H9 (cell line): ENCODE measurements at regions not wholly inside any gene's neighbourhood (a gene's known extent, or its start where the extent isn't known, plus 50 kb on each side); places are given as distances from the start of the nearest gene placed in this dataset.

Experiments
- DNase-seq: peaks from one replicate; pipeline ENCODE4 v3.0.0-alpha.2; 2017
- H2AFZ ChIP-seq: one replicate; pipeline ENCODE4 v1.6.1; 2013; ENCODE audit warnings: mild to moderate bottlenecking, low read length, control low read depth, moderate library complexity
- H2AK5ac ChIP-seq: 2 replicates; pipeline ENCODE4 v1.6.1; 2013; ENCODE audit warnings: low read length, control low read depth, mixed read lengths; ENCODE audit not compliant: insufficient read length
- H2BK120ac ChIP-seq: one replicate; pipeline ENCODE4 v1.6.1; 2013; ENCODE audit warnings: low read depth, mild to moderate bottlenecking, low read length, control low read depth, inconsistent platforms; ENCODE audit not compliant: poor library complexity, severe bottlenecking
- H2BK12ac ChIP-seq: 2 replicates; pipeline ENCODE4 v1.6.1; 2013; ENCODE audit warnings: low read length, control low read depth, mixed read lengths, low read depth; ENCODE audit not compliant: insufficient read length
- H2BK15ac ChIP-seq: 2 replicates; pipeline ENCODE4 v1.6.1; 2013; ENCODE audit warnings: low read depth, low read length, control low read depth
- H2BK20ac ChIP-seq: one replicate; pipeline ENCODE4 v1.6.1; 2013; ENCODE audit warnings: low read depth, mild to moderate bottlenecking, low read length, control low read depth, inconsistent platforms; ENCODE audit not compliant: poor library complexity, severe bottlenecking
- H2BK5ac ChIP-seq: 2 replicates; pipeline ENCODE4 v1.6.1; 2013; ENCODE audit warnings: low read length, control low read depth, mixed read lengths; ENCODE audit not compliant: insufficient read length
- H3K14ac ChIP-seq: 2 replicates; pipeline ENCODE4 v1.6.1; 2013; ENCODE audit warnings: low read length, control low read depth; ENCODE audit not compliant: insufficient read depth
- H3K18ac ChIP-seq: 2 replicates; pipeline ENCODE4 v1.6.1; 2013; ENCODE audit warnings: low read depth, mild to moderate bottlenecking, mixed read lengths, low read length, control low read depth; ENCODE audit not compliant: insufficient read length
- H3K23ac ChIP-seq: 2 replicates; pipeline ENCODE4 v1.6.1; 2013; ENCODE audit warnings: low read length, control low read depth, mixed read lengths, low read depth; ENCODE audit not compliant: insufficient read length
- H3K23me2 ChIP-seq: 2 replicates; pipeline ENCODE4 v1.6.1; 2013; ENCODE audit warnings: low read depth, mild to moderate bottlenecking, mixed read lengths, low read length, control low read depth; ENCODE audit not compliant: insufficient read length, poor library complexity, severe bottlenecking
- H3K27ac ChIP-seq: 2 replicates; pipeline ENCODE4 v1.5.1; 2013; ENCODE audit warnings: low read length, control low read depth, mixed read lengths, low read depth; ENCODE audit not compliant: insufficient read length
- H3K27me3 ChIP-seq: 2 replicates; pipeline ENCODE4 v1.6.1; 2013; ENCODE audit warnings: low read length, control low read depth, inconsistent platforms; ENCODE audit not compliant: insufficient read depth
- H3K4ac ChIP-seq: 2 replicates; pipeline ENCODE4 v1.6.1; 2013; ENCODE audit warnings: low read depth, mild to moderate bottlenecking, control low read depth, inconsistent platforms, low read length, moderate library complexity
- H3K4me1 ChIP-seq: 2 replicates; pipeline ENCODE4 v1.6.1; 2013; ENCODE audit warnings: low read length, control low read depth, inconsistent platforms; ENCODE audit not compliant: insufficient read depth
- H3K4me2 ChIP-seq: 2 replicates; pipeline ENCODE4 v1.6.1; 2013; ENCODE audit warnings: low read length, control low read depth, mixed read lengths; ENCODE audit not compliant: insufficient read length, insufficient read depth
- H3K56ac ChIP-seq: 2 replicates; pipeline ENCODE4 v1.6.1; 2013; ENCODE audit warnings: low read depth, mild to moderate bottlenecking, mixed read lengths, low read length, control low read depth; ENCODE audit not compliant: insufficient read length
- H3K79me1 ChIP-seq: 2 replicates; pipeline ENCODE4 v1.6.1; 2013; ENCODE audit warnings: low read depth, mild to moderate bottlenecking, moderate library complexity, low read length, control low read depth, inconsistent platforms; ENCODE audit not compliant: insufficient read depth, poor library complexity, severe bottlenecking
- H3K79me2 ChIP-seq: 2 replicates; pipeline ENCODE4 v1.6.1; 2013; ENCODE audit warnings: low read length, control low read depth, inconsistent platforms; ENCODE audit not compliant: insufficient read depth
- H3K9ac ChIP-seq: 2 replicates; pipeline ENCODE4 v1.6.1; 2013; ENCODE audit warnings: low read length, control low read depth, mixed read lengths; ENCODE audit not compliant: insufficient read length; ENCODE audit errors: extremely low read depth
- H3K9me3 ChIP-seq: one replicate; pipeline ENCODE4 v1.6.1; 2013; ENCODE audit warnings: low read depth, low read length, inconsistent platforms; ENCODE audit not compliant: control insufficient read depth
- H3T11ph ChIP-seq: one replicate; pipeline ENCODE4 v1.6.1; 2013; ENCODE audit warnings: mild to moderate bottlenecking, low read length, control low read depth, inconsistent platforms
- H4K20me1 ChIP-seq: one replicate; pipeline ENCODE4 v1.6.1; 2013; ENCODE audit not compliant: control insufficient read depth, insufficient read length, insufficient read depth
- H4K5ac ChIP-seq: 2 replicates; pipeline ENCODE4 v1.6.1; 2013; ENCODE audit warnings: low read depth, mild to moderate bottlenecking, mixed read lengths, low read length, control low read depth; ENCODE audit not compliant: insufficient read length
- H4K8ac ChIP-seq: replicated peaks from 2 replicates; pipeline ENCODE4 v1.6.1; 2013; ENCODE audit warnings: low read length, control low read depth, mixed read lengths, low read depth; ENCODE audit not compliant: insufficient read length
- H4K91ac ChIP-seq: 2 replicates; pipeline ENCODE4 v1.6.1; 2013; ENCODE audit warnings: low read depth, mild to moderate bottlenecking, moderate library complexity, mixed read lengths, low read length, control low read depth; ENCODE audit not compliant: insufficient read length
- H3K27ac Mint-ChIP-seq, 3 experiments: 2 replicates in 2 of 3; 3 replicates in 1 of 3; pipeline ENCODE4 v1.8.0; 2020 to 2021; ENCODE audit warnings: mixed read lengths in 3 of 3, mild to moderate bottlenecking in 1 of 3, moderate library complexity in 1 of 3
- H3K27me3 Mint-ChIP-seq: 2 replicates; pipeline ENCODE4 v1.8.0; 2021; ENCODE audit warnings: low read depth, mild to moderate bottlenecking, moderate library complexity, mixed read lengths
- H3K36me3 Mint-ChIP-seq, 3 experiments: 2 replicates in 2 of 3; 3 replicates in 1 of 3; pipeline ENCODE4 v1.8.0; 2020 to 2021; ENCODE audit warnings: low read depth in 3 of 3, mixed read lengths in 3 of 3; ENCODE audit not compliant: insufficient read depth in 1 of 3
- H3K4me1 Mint-ChIP-seq, 2 experiments: 2 replicates each; pipeline ENCODE4 v1.8.0; 2020; ENCODE audit warnings: mixed read lengths in 2 of 2
- H3K4me3 Mint-ChIP-seq, 2 experiments: 2 replicates in 1 of 2; 3 replicates in 1 of 2; pipeline ENCODE4 v1.8.0; 2020 to 2021; ENCODE audit warnings: mild to moderate bottlenecking in 2 of 2, mixed read lengths in 2 of 2, moderate library complexity in 1 of 2
- H3K9me3 Mint-ChIP-seq, 2 experiments: 2 replicates in 1 of 2; 3 replicates in 1 of 2; pipeline ENCODE4 v1.8.0; 2020; ENCODE audit warnings: mild to moderate bottlenecking in 2 of 2, mixed read lengths in 2 of 2, moderate library complexity in 1 of 2
- WGBS: extraction: QIAGEN DNeasy Blood & Tissue Kit; methylation state at CpG from one replicate; pipeline ENCODE4 v1.1.7; 2013; ENCODE audit warnings: missing lambda C conversion rate, low lambda C conversion rate, mixed read lengths; ENCODE audit not compliant: insufficient read length; ENCODE audit errors: extremely low coverage; 5-methylcytosine and 5-hydroxymethylcytosine counted together
- TF ChIP-seq, protein P1 (sequence below): fragments of 200-600 bp; sonication (generic); conservative IDR thresholded peaks from 3 replicates; pipeline ENCODE4 v1.8.0; 2021; ENCODE audit warnings: antibody characterized with exemption, mild to moderate bottlenecking

DNA sequence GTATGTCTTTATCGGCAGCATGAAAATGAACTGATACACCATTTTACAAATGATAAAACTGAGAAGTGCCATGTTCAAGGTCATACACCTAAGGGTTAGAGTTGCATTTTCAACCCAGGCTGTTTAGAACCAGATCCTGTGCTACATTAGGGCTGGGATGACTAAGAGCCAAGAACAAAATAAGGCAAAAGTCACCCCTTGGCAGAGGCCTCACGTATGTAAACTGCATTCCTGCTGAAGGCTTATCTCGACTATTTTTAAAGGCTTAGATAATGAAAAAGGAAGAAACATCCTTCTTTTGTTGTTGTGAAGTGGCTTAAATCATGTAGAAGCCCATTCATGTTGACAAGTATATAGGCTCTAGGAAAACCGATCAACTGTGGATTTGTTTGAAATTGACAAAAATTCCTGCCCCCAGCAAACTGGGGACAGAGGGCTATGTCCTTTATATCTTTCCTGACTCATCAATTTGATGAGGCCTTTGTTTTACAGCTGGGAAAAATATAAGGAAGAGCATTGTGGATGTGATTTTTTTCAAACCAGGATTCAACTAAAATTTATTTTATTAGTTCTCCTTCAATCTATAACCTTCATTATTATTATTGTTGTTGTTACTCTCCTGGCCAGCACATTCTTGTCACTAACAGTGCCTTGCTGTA, 196.5 kb downstream of the SNX18 start:
- no peak overlapping the region for H3K4me2 ChIP-seq
- H2AK5ac ChIP-seq: no peak overlapping the region
- no peak for DNase-seq
- H4K20me1 ChIP-seq: no peaks in the 10 kb centered on the region
- no peak overlapping the region for H3K27ac ChIP-seq
- H2BK15ac ChIP-seq: no peak overlapping the region
- Mint-ChIP-seq H3K27ac (no peak overlapping the region), H3K4me1 (peaks cover under 1 to 5% of the 10 kb centered on the region in 2 experiments), H3K4me3 (no peak overlapping the region), H3K27me3 (no peaks in the 10 kb centered on the region; the same call in 1 of the 2 replicates), H3K36me3 (peaks cover 0 to 3% (median 0%) of the 10 kb centered on the region in 3 experiments; a peak in 2 of 7 replicates), H3K9me3 (peaks cover 0 to 18% of the 10 kb centered on the region in 2 experiments; a peak in 3 of 5 replicates)
- H3K4me1 ChIP-seq: no peaks in the 10 kb centered on the region
- no peak overlapping the region for H2AFZ ChIP-seq
- no peak overlapping the region for H3T11ph ChIP-seq
- no peaks in the 10 kb centered on the region for H3K23me2 ChIP-seq
- no peak overlapping the region for H4K8ac ChIP-seq
- H3K14ac ChIP-seq: no peak overlapping the region
- no CpG with 5 or more reads among the region's 4 CpGs for WGBS
- H2BK12ac ChIP-seq: no peak overlapping the region
- no peak overlapping the region for H4K5ac ChIP-seq
- H2BK5ac ChIP-seq: no peak overlapping the region
- no peaks in the 10 kb centered on the region for H3K27me3 ChIP-seq
- TF ChIP-seq, protein P1, sequence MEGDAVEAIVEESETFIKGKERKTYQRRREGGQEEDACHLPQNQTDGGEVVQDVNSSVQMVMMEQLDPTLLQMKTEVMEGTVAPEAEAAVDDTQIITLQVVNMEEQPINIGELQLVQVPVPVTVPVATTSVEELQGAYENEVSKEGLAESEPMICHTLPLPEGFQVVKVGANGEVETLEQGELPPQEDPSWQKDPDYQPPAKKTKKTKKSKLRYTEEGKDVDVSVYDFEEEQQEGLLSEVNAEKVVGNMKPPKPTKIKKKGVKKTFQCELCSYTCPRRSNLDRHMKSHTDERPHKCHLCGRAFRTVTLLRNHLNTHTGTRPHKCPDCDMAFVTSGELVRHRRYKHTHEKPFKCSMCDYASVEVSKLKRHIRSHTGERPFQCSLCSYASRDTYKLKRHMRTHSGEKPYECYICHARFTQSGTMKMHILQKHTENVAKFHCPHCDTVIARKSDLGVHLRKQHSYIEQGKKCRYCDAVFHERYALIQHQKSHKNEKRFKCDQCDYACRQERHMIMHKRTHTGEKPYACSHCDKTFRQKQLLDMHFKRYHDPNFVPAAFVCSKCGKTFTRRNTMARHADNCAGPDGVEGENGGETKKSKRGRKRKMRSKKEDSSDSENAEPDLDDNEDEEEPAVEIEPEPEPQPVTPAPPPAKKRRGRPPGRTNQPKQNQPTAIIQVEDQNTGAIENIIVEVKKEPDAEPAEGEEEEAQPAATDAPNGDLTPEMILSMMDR: no peak
- no peak overlapping the region for H4K91ac ChIP-seq
- H3K9ac ChIP-seq: no peak overlapping the region
- H2BK120ac ChIP-seq: no peak overlapping the region
- H2BK20ac ChIP-seq: no peak overlapping the region
- no peak overlapping the region for H3K18ac ChIP-seq
- no peaks in the 10 kb centered on the region for H3K79me1 ChIP-seq
- H3K9me3 ChIP-seq: no peaks in the 10 kb centered on the region
- H3K4ac ChIP-seq: no peak overlapping the region
- no peak overlapping the region for H3K56ac ChIP-seq
- no peaks in the 10 kb centered on the region for H3K79me2 ChIP-seq
- no peak overlapping the region for H3K23ac ChIP-seq
